ENCODE measurements at regions not wholly inside any gene's neighbourhood (a gene's known extent, or its start where the extent isn't known, plus 50 kb on each side); places are given as distances from the start of the nearest gene placed in this dataset.
A peak's percentile ranks its signal among the peaks of the same experiment; 100 is the strongest.
"Not testable (repeated sequence)": the region's sequence is repeated elsewhere in the genome, so short reads cannot be mapped to it uniquely, and the experiment has no call there.

DNA sequence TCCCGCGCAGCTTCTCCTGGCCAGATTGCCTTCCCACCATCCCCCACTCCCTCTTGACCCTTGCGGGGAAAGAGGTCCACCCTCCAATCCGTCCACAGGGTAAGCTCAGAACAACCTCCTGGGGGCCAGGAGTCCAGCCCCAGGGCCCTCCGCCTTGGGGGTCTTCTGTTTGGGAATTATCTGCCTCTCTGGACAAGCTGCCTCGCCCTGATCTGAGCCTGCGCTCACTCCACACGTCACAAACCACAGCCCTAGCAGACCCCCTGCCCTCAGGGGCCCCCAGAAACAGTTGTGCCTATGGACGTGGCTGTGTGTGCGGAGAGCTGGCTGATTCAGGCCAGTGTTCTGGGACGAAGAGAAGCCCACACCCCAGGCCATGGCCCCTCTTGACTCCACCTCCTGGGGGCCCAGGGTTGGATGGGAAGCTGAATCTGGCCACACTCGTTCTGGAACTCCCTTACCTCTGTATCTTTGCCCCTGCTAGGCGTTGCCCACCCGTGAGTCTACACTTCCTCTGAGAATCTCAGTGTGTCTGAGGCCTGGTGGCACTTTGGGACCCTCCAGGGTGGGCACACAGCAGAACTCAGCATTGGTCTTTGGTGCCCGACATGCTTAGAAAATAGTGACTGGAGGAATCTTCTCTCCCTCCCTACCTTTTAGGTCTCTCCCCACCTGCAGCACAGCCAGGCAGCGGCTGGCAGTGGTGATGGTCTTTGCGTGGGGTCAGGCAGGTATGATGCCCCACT, 119.9 kb upstream of the SMURF2 start:
- H3K9me3 Mint-ChIP-seq: no peaks in the 10 kb centered on the region
- peaks cover 27% of the 10 kb centered on the region for H3K36me3 Mint-ChIP-seq (ENCODE audit: low read depth)
- no peak for DNase-seq (ENCODE audit: low spot score)
- H3K27me3 Mint-ChIP-seq (ENCODE audit: low read depth): peaks cover 4% of the 10 kb centered on the region
- intact Hi-C loops (cut with micrococcal nuclease): no loop called here
- H3K4me1 Mint-ChIP-seq (ENCODE audit: low read depth): peaks cover 18% of the 10 kb centered on the region
- peak overlapping the region; percentile 57 for H3K4me3 Mint-ChIP-seq (ENCODE audit: low read depth)
- H3K27ac Mint-ChIP-seq: peak overlapping the region; percentile 22

DNA sequence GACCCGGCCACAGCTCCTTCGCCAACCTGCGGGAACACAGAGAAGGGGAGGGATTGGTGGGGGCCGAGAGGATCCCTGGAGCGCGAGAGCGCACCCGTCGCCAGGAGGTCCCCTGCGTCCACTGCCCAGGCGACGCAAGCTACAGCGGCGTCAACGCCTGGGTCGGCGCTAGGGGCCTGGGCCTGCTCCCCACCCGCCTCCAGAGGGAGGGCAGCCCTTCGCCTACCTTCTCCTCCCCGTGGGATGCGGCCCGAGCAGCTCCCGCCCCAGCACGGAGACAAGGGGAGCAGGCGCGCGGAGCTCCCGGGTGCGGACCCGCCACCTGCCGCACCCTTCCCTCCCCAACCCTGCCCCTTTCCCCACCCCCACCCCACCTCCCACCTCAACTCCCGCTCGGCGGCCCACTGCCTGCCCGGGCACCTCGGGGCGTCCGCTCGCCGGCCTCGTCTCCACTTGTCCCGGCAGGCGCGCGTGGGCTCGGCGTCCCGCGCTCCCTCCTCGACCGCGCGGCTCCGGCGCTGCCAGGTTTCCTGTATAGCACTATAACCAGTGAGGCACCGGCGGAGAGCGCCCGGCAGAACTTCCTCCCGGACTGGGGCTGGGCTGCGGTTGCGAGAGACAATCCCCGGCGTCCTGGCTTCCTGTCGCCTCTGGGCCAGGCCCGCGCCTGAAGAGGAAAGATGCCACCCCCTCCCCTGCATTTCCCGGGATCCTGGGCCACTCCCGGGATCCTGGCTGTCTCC, 119.1 kb upstream of the SMURF2 start:
- no peaks in the 10 kb centered on the region for H3K9me3 Mint-ChIP-seq
- intact Hi-C loops (cut with micrococcal nuclease): no loop called here
- peak overlapping the region; percentile 75 for H3K4me3 Mint-ChIP-seq (ENCODE audit: low read depth)
- H3K36me3 Mint-ChIP-seq (ENCODE audit: low read depth): peaks cover 24% of the 10 kb centered on the region
- peak; percentile 49 for DNase-seq (ENCODE audit: low spot score)
- H3K27me3 Mint-ChIP-seq (ENCODE audit: low read depth): peaks cover 4% of the 10 kb centered on the region
- peaks cover 21% of the 10 kb centered on the region for H3K4me1 Mint-ChIP-seq (ENCODE audit: low read depth)
- H3K27ac Mint-ChIP-seq: peak overlapping the region; percentile 42

DNA sequence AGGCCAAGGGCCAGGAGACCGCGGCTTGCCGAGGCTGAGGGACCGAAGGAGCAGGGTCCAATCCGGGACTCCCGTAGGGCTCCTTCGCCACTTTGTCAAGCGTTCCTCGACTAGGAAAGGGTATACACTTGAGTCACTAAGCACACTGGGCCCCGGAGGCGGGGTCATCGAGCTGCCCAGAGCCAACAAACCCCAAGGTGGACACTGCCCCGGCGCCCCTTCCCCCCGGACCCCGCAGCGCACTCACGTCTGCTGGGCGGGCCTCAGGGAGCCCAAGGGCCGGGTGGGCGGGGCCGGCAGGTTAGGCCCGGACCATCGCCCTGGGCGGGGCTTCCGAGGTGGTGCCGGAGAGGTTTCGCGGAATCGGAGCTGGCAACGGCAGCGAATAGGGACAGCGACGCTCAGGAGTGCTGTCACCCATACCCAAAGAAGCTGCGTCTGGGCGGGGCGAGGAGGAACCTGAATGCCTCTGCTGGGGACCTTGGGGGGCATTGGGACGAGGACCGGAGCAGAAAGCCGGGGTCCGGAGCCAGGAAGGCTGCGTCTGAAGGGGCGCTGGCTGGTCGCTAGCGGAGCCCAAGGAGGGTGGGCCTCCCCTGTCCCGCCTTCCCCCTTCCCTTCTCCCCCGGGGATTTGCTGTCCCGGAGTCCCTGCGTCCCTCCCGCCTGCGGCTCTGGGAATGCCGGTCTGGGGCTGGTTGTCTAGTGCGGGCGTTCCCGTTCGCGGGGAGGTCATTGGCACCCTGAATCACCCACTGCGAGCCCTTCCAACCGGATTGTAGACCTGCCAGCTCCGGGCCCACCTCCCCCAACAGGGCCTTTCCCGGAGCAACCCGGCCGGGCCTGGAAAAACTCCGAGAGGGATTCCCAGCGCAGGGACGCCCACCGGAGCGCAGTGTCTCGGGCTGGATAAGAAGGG, 118.2 kb upstream of the SMURF2 start:
- Mint-ChIP-seq H3K27ac (peak overlapping the region; percentile 46), H3K36me3 (ENCODE audit: low read depth) (peaks cover 19% of the 10 kb centered on the region), H3K9me3 (no peaks in the 10 kb centered on the region), H3K4me3 (ENCODE audit: low read depth) (peak overlapping the region; percentile 75), H3K4me1 (ENCODE audit: low read depth) (peaks cover 21% of the 10 kb centered on the region), H3K27me3 (ENCODE audit: low read depth) (peaks cover 4% of the 10 kb centered on the region)
- intact Hi-C loops (cut with micrococcal nuclease): no loop called here
- DNase-seq (ENCODE audit: low spot score): peak; percentile 84

DNA sequence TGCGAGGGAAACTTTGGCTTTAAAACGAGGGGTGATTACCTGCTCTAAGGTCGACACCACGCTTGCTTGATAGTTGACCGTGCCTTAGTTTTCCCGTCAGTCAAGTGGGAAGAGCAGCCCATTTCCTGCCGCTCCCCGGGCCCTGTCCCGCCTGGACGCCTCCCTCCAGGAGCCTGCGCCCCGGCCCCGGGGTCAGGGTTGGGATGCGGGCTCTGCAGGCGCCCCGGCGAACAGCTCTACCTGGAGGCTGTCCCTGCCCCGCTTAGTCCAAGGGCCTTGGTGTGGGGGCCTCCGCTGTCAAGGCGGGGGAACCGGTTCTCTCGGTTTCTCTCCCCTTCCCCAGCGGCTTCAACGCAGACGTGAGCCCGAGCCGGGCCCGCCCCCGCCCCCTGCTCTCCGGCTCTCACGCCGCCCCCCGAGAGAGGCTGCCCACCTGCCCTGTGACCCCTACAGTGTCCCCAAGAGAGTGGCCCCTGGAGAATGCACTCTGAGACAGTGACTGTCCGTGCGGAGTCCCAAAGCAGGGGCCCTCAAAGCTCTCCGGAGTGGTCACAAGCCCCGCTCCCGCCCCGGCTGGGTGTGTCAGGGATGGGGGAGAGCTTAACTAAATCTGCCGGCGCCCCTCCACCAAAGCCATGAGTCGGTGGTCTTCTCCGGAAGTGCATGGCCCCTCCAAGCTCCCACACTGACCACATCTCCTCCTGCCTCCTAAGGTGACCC, 117.4 kb upstream of the SMURF2 start:
- H3K9me3 Mint-ChIP-seq: no peaks in the 10 kb centered on the region
- peaks cover 21% of the 10 kb centered on the region for H3K4me1 Mint-ChIP-seq (ENCODE audit: low read depth)
- peaks cover 16% of the 10 kb centered on the region for H3K36me3 Mint-ChIP-seq (ENCODE audit: low read depth)
- peaks cover 4% of the 10 kb centered on the region for H3K27me3 Mint-ChIP-seq (ENCODE audit: low read depth)
- H3K4me3 Mint-ChIP-seq (ENCODE audit: low read depth): peak overlapping the region; percentile 33
- no peak overlapping the region for H3K27ac Mint-ChIP-seq
- no peak for DNase-seq (ENCODE audit: low spot score)
- intact Hi-C loops (cut with micrococcal nuclease): loop anchor here (10.0 kb wide), 2 partner anchors 155 to 415 kb away; no protein-coding TSS in a partner anchor

DNA sequence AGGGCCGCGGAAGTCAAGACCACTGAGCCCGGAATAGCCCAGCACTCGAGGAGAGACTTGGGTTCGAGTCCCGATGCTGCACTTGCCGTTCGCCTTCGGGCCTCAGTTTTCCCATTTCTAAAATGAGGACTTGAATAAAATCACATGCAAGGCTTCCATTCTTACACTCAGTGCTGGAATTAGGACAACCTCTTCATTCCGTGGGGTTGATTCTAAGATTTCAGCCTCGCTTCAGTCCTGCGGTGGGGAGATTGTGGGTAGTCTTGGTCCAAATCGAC, 116.9 kb upstream of the SMURF2 start:
- Mint-ChIP-seq H3K4me1 (ENCODE audit: low read depth) (peaks cover 21% of the 10 kb centered on the region), H3K36me3 (ENCODE audit: low read depth) (peaks cover 15% of the 10 kb centered on the region)
- not testable (repeated sequence) for DNase-seq (ENCODE audit: low spot score); H3K27ac Mint-ChIP-seq; H3K27me3 Mint-ChIP-seq (ENCODE audit: low read depth); H3K4me3 Mint-ChIP-seq (ENCODE audit: low read depth); H3K9me3 Mint-ChIP-seq
- intact Hi-C loops (cut with micrococcal nuclease): loop anchor here (10.0 kb wide), 2 partner anchors 156 to 416 kb away; no protein-coding TSS in a partner anchor

DNA sequence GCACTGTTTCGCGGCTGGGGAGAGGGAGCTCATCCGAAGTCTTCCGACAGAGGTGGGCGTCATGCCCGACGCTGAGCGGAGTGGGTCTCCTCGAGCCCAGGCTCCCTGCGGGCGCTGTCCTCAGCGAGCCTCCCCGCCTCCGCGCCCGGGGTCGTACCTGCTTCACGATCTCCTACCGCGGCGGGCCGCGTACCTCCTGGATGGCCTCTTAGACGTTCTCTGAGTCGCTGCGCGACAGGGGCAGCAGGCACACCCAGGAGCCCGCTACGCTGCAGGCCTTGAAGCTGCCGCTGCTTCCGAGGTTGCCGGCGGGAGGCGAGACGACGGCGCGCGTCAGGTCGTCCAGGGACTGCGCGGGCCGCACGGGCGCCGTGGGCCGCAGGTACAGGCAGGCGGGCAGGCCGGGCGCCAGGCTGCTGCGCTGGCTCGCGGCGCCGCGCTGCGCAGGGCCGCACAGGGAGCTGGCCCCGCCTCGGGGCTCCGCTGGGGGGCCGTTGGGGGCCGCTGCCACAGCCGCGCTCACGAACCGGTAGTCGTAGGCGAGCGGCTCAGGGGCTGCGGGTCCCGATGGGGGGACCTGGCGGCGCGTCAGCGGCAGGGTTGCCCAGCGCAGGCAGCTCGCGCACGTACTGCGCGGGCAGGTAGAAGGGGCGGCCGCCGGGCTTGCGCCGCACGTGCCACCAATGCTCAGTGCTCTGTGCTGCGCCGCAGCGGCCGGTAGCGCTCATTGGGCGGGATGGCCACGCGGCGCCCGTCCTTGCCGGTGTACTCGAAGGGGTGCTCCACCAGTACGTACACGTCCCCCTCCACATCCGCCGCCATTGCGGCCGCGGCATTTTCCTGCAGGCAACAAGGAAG, 116.4 kb upstream of the SMURF2 start:
- H3K27me3 Mint-ChIP-seq (ENCODE audit: low read depth): peaks cover 4% of the 10 kb centered on the region
- no peaks in the 10 kb centered on the region for H3K9me3 Mint-ChIP-seq
- H3K36me3 Mint-ChIP-seq (ENCODE audit: low read depth): peaks cover 11% of the 10 kb centered on the region
- H3K27ac Mint-ChIP-seq: no peak overlapping the region
- intact Hi-C loops (cut with micrococcal nuclease): loop anchor here (10.0 kb wide), 2 partner anchors 156 to 416 kb away; no protein-coding TSS in a partner anchor
- no peak for DNase-seq (ENCODE audit: low spot score)
- no peak overlapping the region for H3K4me3 Mint-ChIP-seq (ENCODE audit: low read depth)
- H3K4me1 Mint-ChIP-seq (ENCODE audit: low read depth): peaks cover 21% of the 10 kb centered on the region

DNA sequence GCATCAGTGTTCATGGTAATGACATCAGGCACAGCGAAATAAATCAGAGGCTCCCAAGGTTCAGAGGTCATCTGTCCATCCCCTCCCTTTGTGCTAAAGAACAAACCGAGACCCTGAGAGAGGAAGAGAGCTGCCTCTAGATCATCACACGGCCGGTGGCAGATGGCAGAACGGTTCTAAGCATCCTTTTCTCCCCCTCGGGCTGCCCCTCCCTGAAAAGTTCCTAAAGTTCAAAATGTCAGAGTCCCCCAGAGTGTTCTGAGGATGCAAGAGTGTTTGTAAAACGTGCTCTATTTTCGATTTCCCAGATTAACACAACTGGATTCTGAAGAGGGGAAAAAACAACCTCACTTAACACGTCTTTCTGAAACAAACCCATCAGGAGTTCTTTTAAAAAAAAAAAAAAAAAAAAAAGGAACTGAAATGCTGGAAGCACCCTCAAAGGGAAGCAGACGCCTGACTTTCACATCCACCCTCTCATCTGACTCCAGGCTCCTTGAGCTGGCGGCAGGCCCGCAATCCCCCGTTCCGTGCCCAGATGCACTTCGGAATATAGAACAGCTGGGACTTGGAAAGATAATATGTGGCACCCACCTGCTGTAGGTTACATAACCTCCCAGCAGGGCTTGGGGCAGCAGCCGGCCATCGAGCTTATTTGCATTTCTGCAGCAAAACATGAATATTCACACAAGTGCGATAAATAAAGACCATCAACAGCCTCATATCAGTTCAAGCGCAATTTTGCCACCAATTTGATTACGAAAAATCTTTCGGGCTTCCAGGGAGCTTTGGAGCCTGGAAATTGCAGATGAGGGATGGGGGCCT, 115.5 kb upstream of the SMURF2 start:
- intact Hi-C loops (cut with micrococcal nuclease): loop anchor here (10.0 kb wide), 2 partner anchors 157 to 417 kb away; no protein-coding TSS in a partner anchor
- Mint-ChIP-seq H3K36me3 (ENCODE audit: low read depth) (peaks cover 7% of the 10 kb centered on the region), H3K4me3 (ENCODE audit: low read depth) (peak overlapping the region; percentile 49), H3K27ac (no peak overlapping the region), H3K4me1 (ENCODE audit: low read depth) (peaks cover 15% of the 10 kb centered on the region), H3K27me3 (ENCODE audit: low read depth) (peaks cover 4% of the 10 kb centered on the region), H3K9me3 (no peaks in the 10 kb centered on the region)
- no peak for DNase-seq (ENCODE audit: low spot score)

DNA sequence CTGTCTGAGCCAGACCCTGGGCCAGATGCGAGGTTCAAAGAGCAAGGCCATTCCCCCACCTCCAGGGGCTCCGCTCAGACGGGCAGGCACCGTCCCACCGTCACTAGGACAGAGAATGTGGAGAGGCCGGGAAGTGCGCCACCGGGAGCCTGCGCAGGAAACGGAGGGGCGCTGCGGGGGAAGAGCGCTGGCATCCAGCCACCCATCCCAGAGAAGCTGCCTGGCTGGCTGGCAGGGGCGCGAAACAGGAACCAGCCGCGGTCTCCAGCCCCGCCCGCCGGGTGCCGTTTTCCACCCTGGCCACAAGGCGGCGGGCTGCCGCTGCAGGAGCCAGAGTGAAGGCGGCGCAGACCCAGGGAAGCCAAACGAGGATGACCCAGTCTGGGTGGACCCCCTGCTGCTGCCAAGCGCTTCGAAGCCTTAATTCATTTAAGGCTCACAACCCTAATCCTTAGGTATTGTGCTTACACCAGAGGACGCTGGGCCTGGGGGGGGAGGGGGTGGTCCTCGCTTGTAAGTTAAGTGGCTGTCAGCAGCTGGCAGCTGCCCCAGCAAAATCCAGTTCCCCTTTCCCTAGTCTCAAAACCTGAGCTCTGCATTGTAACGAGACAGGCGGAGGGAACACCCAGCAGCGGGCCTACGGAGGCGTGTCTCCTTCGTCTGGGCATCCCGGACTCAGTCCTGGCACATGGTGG, 114.8 kb upstream of the SMURF2 start:
- peak; percentile 66 for DNase-seq (ENCODE audit: low spot score)
- H3K4me3 Mint-ChIP-seq (ENCODE audit: low read depth): peak overlapping the region; percentile 49
- H3K4me1 Mint-ChIP-seq (ENCODE audit: low read depth); H3K36me3 Mint-ChIP-seq (ENCODE audit: low read depth); H3K9me3 Mint-ChIP-seq; H3K27ac Mint-ChIP-seq; H3K27me3 Mint-ChIP-seq (ENCODE audit: low read depth): not testable (repeated sequence)
- intact Hi-C loops (cut with micrococcal nuclease): loop anchor here (10.0 kb wide), 2 partner anchors 158 to 418 kb away; no protein-coding TSS in a partner anchor

DNA sequence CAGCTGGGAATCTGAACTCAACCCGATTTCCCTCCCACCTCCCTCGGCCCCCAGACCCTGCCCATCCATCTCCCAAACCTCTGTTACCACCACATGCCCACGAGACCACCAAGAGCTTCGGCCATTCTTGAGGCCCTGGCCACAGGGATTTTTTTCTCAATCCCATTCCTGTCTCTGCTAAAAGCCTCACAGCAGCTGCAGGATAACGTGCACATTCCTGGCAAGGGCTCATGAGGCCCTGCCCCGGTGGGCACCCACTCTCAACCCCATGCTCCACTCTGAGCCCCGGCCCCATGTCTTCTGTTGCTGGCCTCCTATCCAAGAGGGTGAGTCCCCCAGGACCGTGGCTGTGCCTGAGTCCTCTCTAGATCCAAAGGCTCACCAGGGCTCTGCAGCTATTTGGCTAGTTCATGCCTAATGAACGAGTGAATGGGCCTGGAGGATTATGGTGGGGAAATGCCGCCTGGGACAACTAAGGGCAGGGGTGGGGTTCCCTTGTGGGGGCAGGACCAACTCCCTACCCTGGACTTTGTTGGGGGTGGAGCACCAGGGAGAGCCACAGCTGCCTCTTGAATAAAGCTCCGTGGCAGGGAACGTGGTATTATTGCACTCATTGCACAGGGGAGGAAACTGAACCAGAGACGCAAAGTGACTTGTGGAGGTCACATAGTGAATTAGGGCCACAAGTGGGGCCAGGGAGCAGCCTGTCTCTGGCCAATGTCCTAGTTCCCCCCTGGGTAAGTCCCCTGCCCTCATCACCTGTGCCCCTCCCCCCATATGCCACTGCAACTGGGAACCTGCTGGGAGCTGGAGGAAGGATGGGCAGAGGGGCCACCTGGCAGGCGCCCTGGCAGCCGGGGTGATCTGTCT, 113.8 kb upstream of the SMURF2 start:
- Mint-ChIP-seq H3K4me1 (ENCODE audit: low read depth) (peaks cover 7% of the 10 kb centered on the region), H3K27me3 (ENCODE audit: low read depth) (peaks cover 4% of the 10 kb centered on the region), H3K9me3 (no peaks in the 10 kb centered on the region), H3K36me3 (ENCODE audit: low read depth) (peaks cover 6% of the 10 kb centered on the region), H3K4me3 (ENCODE audit: low read depth) (no peak overlapping the region), H3K27ac (no peak overlapping the region)
- no peak for DNase-seq (ENCODE audit: low spot score)
- intact Hi-C loops (cut with micrococcal nuclease): loop anchor here (10.0 kb wide), 2 partner anchors 159 to 419 kb away; no protein-coding TSS in a partner anchor

Measured in activated T-helper 2 cell treated with anti-CD3 and anti-CD28 coated beads, Interferon-gamma antibody, Interleukin-2, Interleukin-4, amounts not matched to agents 10 μg/mL and 5 μg/mL and 100 μg/mL, durations not matched to agents 14 hours and 24 hours and 36 hours (primary cell).